SU-DHL-6 (cell line): ENCODE measurements at regions not wholly inside any gene's neighbourhood (a gene's known extent, or its start where the extent isn't known, plus 50 kb on each side); places are given as distances from the start of the nearest gene placed in this dataset.

Experiments
- CTCF ChIP-seq: fragments of 200-600 bp; sonication (generic); IDR thresholded peaks from one replicate; pipeline ENCODE4 v1.5.1; 2017; ENCODE audit warnings: antibody characterized with exemption, mild to moderate bottlenecking, low read length, moderate library complexity; ENCODE audit not compliant: insufficient read depth, poor library complexity, severe bottlenecking
- EZH2phosphoT487 ChIP-seq: fragments of 200-600 bp; sonication (generic), shearing (Covaris generic); conservative IDR thresholded peaks from 2 replicates; pipeline ENCODE4 v1.6.1; 2018; ENCODE audit warnings: mild to moderate bottlenecking, antibody characterized with exemption, low read length, moderate library complexity, mixed read lengths

- TF ChIP-seq CTCF (no peak), EZH2phosphoT487 (no peak)
Observed at GRCh38 chr15:35618260-35619188, 72.6 kb upstream of the DPH6 start.
